OCI-LY3 (cell line): ENCODE measurements at regions not wholly inside any gene's neighbourhood (a gene's known extent, or its start where the extent isn't known, plus 50 kb on each side); places are given as distances from the start of the nearest gene placed in this dataset.

Source experiments
- H2AFZ ChIP-seq: fragments of 200-600, 300-600 bp; shearing (Covaris generic); 2 replicates; pipeline ENCODE4 v1.6.0; 2014; ENCODE audit warnings: antibody characterized with exemption, low read depth, low read length
- H3K27ac ChIP-seq: fragments of 200-600, 300-600 bp; sonication (generic); 2 replicates; pipeline ENCODE4 v1.5.1; 2014; ENCODE audit warnings: mild to moderate bottlenecking, low read length, moderate library complexity, mixed read lengths
- H3K27me3 ChIP-seq: fragments of 200-600, 300-600 bp; sonication (generic); 2 replicates; pipeline ENCODE4 v1.6.1; 2014; ENCODE audit warnings: low read depth, low read length, mixed read lengths
- H3K36me3 ChIP-seq: fragments of 200-600, 300-600 bp; sonication (generic); replicated peaks from 2 replicates; pipeline ENCODE3; 2014; ENCODE audit warnings: low read depth, low read length, mixed read lengths
- H3K4me1 ChIP-seq: fragments of 300-600, 200-600 bp; sonication (generic); 2 replicates; pipeline ENCODE4 v1.6.1; 2014; ENCODE audit warnings: low read length, mixed read lengths
- H3K4me2 ChIP-seq: fragments of 200-600, 300-600 bp; sonication (generic); 2 replicates; pipeline ENCODE4 v1.6.1; 2014; ENCODE audit warnings: low read length, mixed read lengths
- H3K4me3 ChIP-seq: fragments of 300-600, 200-600 bp; sonication (generic); 2 replicates; pipeline ENCODE4 v1.5.1; 2014; ENCODE audit warnings: antibody characterized with exemption, mild to moderate bottlenecking, low read length, moderate library complexity
- H3K79me2 ChIP-seq: fragments of 300-600, 200-600 bp; shearing (Covaris generic); 2 replicates; pipeline ENCODE4 v1.6.1; 2014; ENCODE audit warnings: mild to moderate bottlenecking, low read length, mixed read lengths
- H3K9ac ChIP-seq: fragments of 300-600, 200-600 bp; shearing (Covaris generic); 2 replicates; pipeline ENCODE4 v1.6.0; 2014; ENCODE audit warnings: mild to moderate bottlenecking, low read length, moderate library complexity
- H3K9me3 ChIP-seq: fragments of 200-600, 300-600 bp; shearing (Covaris generic); 2 replicates; pipeline ENCODE4 v1.6.1; 2014; ENCODE audit warnings: low read length, mixed read lengths; ENCODE audit not compliant: insufficient read depth
- H4K20me1 ChIP-seq: fragments of 200-600, 300-600 bp; sonication (generic); 2 replicates; pipeline ENCODE4 v1.6.1; 2016; ENCODE audit warnings: low read length, mixed read lengths; ENCODE audit not compliant: insufficient read depth
- EZH2phosphoT487 ChIP-seq: fragments of 200-600 bp; shearing (Covaris generic); IDR thresholded peaks from 2 replicates; pipeline ENCODE4 v1.6.1; 2018; ENCODE audit warnings: antibody characterized with exemption, mixed run types, low read depth
- TF ChIP-seq, protein P1 (sequence below): fragments of 200-600, 300-600 bp; sonication (generic); IDR thresholded peaks from 2 replicates; pipeline ENCODE4 v1.5.1; 2014; ENCODE audit warnings: antibody characterized with exemption, low read length, low read depth

DNA sequence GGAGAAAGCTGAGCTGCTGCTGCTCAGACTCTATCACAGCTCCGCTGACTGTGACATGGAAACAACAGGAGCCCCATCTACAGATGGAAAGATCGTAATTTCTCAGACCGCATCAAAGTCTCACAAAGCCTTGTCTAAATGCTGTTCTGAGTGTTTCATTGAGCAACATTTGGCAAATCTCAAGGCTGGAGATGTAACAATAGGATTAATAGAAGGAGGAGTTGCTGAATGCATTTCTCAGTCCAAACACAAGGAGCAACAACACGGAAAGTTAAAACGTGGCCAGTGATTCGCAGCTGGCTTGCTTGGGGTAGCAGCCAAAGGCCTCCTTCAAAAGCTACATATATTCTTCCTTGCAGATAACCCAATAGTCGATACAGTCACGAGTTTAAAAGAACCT lies 55.7 kb downstream of the MRPL57 start:
- Histone ChIP-seq H3K79me2 (no peaks in the 10 kb centered on the region), H3K27ac (no peak overlapping the region), H3K9ac (no peak overlapping the region), H3K9me3 (no peaks in the 10 kb centered on the region), H3K36me3 (no peaks in the 10 kb centered on the region), H3K27me3 (no peaks in the 10 kb centered on the region), H3K4me2 (no peak overlapping the region), H3K4me1 (no peaks in the 10 kb centered on the region), H2AFZ (no peak overlapping the region), H4K20me1 (no peaks in the 10 kb centered on the region), H3K4me3 (no peak overlapping the region)
- no peak for TF ChIP-seq EZH2phosphoT487
- TF ChIP-seq, protein P1, sequence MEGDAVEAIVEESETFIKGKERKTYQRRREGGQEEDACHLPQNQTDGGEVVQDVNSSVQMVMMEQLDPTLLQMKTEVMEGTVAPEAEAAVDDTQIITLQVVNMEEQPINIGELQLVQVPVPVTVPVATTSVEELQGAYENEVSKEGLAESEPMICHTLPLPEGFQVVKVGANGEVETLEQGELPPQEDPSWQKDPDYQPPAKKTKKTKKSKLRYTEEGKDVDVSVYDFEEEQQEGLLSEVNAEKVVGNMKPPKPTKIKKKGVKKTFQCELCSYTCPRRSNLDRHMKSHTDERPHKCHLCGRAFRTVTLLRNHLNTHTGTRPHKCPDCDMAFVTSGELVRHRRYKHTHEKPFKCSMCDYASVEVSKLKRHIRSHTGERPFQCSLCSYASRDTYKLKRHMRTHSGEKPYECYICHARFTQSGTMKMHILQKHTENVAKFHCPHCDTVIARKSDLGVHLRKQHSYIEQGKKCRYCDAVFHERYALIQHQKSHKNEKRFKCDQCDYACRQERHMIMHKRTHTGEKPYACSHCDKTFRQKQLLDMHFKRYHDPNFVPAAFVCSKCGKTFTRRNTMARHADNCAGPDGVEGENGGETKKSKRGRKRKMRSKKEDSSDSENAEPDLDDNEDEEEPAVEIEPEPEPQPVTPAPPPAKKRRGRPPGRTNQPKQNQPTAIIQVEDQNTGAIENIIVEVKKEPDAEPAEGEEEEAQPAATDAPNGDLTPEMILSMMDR = no peak

DNA sequence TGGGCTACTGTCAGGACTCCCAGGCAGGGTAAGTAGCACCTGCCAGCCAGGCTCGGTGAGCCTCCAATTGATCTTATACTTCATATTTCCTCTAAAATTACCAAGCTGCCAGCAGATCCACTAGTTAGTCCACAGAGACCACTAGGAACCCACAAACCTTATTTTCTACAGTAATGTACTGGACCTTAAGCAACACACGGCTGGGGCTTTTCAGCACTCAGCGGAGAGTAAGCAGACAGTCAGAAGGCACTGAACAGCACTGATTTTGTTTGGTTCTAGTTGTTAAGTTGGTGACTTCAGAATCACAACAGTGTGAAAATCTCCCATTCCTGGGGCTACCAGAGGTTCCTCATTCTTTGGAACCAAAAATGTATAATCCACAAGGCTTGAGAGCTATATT lies 56.1 kb downstream of the MRPL57 start:
- Histone ChIP-seq H3K4me3 (no peak overlapping the region), H3K9ac (no peak overlapping the region), H3K27me3 (no peaks in the 10 kb centered on the region), H2AFZ (0 out of 2 replicates have a peak overlapping the region, but pooled peaks have one; percentile 63), H3K9me3 (no peaks in the 10 kb centered on the region), H3K36me3 (no peaks in the 10 kb centered on the region), H4K20me1 (no peaks in the 10 kb centered on the region), H3K4me2 (peak overlapping the region; percentile 49), H3K79me2 (no peaks in the 10 kb centered on the region), H3K4me1 (no peaks in the 10 kb centered on the region), H3K27ac (no peak overlapping the region)
- no peak for TF ChIP-seq EZH2phosphoT487

DNA sequence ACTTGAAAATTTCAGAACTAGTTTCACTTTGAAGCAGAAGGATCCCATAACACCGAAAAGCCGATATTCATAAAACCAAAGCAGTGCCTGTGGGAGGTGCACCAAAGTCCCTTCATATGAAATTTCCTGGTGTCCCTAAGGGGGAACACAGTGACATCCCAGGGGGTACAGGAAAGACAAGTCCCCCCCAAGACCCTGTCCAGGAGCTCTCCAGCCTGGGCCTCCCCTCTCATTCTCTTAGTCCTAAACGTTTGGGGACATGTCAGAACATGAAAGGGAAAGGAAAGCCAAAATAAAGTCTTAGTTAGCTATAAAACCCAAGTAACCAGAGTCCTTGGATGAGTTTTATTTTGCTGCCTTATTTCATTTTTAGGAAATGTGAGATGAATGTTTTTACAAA lies 56.6 kb downstream of the MRPL57 start:
- no peaks in the 10 kb centered on the region for H3K36me3 ChIP-seq
- H3K9me3 ChIP-seq = no peaks in the 10 kb centered on the region
- no peak overlapping the region for H3K27ac ChIP-seq
- H3K79me2 ChIP-seq = no peaks in the 10 kb centered on the region
- H3K4me2 ChIP-seq = peak overlapping the region; percentile 49
- no peaks in the 10 kb centered on the region for H3K27me3 ChIP-seq
- peak overlapping the region; percentile 40 for H3K4me3 ChIP-seq
- 0 out of 2 replicates have a peak overlapping the region, but pooled peaks have one; percentile 30 for H3K9ac ChIP-seq
- H3K4me1 ChIP-seq = no peaks in the 10 kb centered on the region
- no peaks in the 10 kb centered on the region for H4K20me1 ChIP-seq
- H2AFZ ChIP-seq = peak overlapping the region; percentile 63; the same call in 1 of the 2 replicates
- TF ChIP-seq, protein P1 = no peak
- TF ChIP-seq EZH2phosphoT487 = no peak

DNA sequence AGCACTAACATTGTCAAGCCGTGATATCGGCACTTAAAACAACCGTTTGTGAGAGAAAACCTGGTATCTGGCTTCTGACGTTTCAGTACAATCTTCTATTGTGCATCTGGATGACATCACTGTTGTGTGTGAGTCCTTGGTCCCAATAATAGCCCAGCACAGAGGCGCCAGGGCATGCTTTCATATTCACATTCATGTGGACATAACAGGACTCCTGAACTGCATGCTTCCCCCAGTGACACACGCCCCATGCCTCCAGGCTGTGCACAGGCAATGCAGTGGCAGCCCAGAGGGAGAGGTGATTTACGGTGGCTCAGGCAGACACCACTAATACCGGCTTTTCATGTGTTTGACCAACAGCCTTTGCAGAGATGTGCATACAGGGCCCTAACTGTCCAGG lies 58.1 kb downstream of the MRPL57 start:
- Histone ChIP-seq H3K27me3 (no peaks in the 10 kb centered on the region), H2AFZ (no peak overlapping the region), H3K79me2 (no peaks in the 10 kb centered on the region), H3K9ac (no peak overlapping the region), H3K36me3 (no peaks in the 10 kb centered on the region), H3K27ac (no peak overlapping the region), H4K20me1 (no peaks in the 10 kb centered on the region), H3K4me3 (no peak overlapping the region), H3K4me2 (no peak overlapping the region), H3K4me1 (no peaks in the 10 kb centered on the region), H3K9me3 (no peaks in the 10 kb centered on the region)
- TF ChIP-seq EZH2phosphoT487 = no peak
- TF ChIP-seq, protein P1 = no peak

DNA sequence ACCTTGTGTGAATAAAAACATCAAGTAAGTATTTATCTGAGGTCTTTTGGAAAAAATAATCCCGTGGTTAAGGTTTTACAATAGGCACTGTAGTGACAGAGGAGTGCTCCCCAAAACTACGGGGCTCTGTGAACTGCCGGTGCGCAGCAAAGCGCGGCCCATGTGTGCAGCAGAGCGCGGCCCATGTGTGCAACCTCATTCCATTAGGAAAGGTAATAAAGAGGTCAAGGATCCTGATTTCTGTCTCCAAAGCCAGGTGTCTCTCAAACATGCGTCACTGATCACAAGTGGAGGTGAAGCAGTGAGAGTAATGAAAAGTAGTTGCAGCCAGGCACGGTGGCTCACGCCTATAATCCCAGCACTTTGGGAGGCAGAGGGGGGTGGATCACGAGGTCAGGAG lies 58.7 kb downstream of the MRPL57 start:
- no peaks in the 10 kb centered on the region for H3K4me1 ChIP-seq
- H3K36me3 ChIP-seq = no peaks in the 10 kb centered on the region
- H3K27ac ChIP-seq = no peak overlapping the region
- no peak overlapping the region for H2AFZ ChIP-seq
- H3K4me2 ChIP-seq = no peak overlapping the region
- TF ChIP-seq EZH2phosphoT487 = no peak
- TF ChIP-seq, protein P1 = no peak
- no peaks in the 10 kb centered on the region for H3K79me2 ChIP-seq
- H3K9me3 ChIP-seq = no peaks in the 10 kb centered on the region
- H3K27me3 ChIP-seq = no peaks in the 10 kb centered on the region
- H3K4me3 ChIP-seq = no peak overlapping the region
- no peaks in the 10 kb centered on the region for H4K20me1 ChIP-seq
- H3K9ac ChIP-seq = no peak overlapping the region
